Mononuclear cell (primary cell): ENCODE measurements at regions not wholly inside any gene's neighbourhood (a gene's known extent, or its start where the extent isn't known, plus 50 kb on each side); places are given as distances from the start of the nearest gene placed in this dataset.

Source experiments
- H3K27me3 ChIP-seq: 2 replicates; pipeline ENCODE4 v1.6.0; 2011; ENCODE audit warnings: low read length, control low read depth; ENCODE audit not compliant: insufficient read depth
- H3K4me1 ChIP-seq: 2 replicates; pipeline ENCODE4 v1.5.1; 2011; ENCODE audit warnings: mild to moderate bottlenecking, low read length, control low read depth; ENCODE audit not compliant: insufficient read depth
- H3K4me3 ChIP-seq: 2 replicates; pipeline ENCODE4 v1.5.1; 2011; ENCODE audit warnings: mild to moderate bottlenecking, low read length, moderate library complexity
- H3K9me3 ChIP-seq: 2 replicates; pipeline ENCODE4 v1.5.1; 2011; ENCODE audit warnings: low read depth, mild to moderate bottlenecking, control low read depth, low read length

- Histone ChIP-seq H3K27me3 (no peaks in the 10 kb centered on the region), H3K4me1 (peaks cover 62% of the 10 kb centered on the region), H3K4me3 (no peak overlapping the region), H3K9me3 (no peaks in the 10 kb centered on the region)
These were observed 77.2 kb downstream of the ARL4C start for GRCh38 chr2:234419726-234420125.

- Histone ChIP-seq H3K4me3 (no peak overlapping the region), H3K4me1 (peaks cover 30% of the 10 kb centered on the region), H3K9me3 (no peaks in the 10 kb centered on the region), H3K27me3 (no peaks in the 10 kb centered on the region)
These were observed 81.2 kb downstream of the ARL4C start for GRCh38 chr2:234415706-234416105.

DNA sequence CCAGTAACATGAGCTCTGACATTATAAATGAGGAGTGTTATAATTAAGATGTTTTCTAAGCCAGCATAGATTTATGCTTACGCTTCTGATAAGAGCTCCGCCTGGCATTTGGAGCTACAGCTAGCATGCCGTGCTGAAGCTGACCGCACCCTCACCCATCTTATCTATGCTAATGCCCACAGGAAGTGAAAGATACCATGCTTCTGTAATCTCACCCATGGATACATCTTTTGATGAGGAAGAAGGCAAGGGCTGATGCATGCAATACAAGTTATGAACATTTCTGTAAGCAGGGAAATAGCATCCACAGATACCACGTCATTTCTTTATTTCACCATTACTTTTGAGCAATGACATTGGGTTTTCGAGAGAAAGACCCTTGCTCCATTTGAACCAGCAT, 82.3 kb downstream of the ARL4C start:
- H3K9me3 ChIP-seq: no peaks in the 10 kb centered on the region
- H3K4me3 ChIP-seq: no peak overlapping the region
- peaks cover 20% of the 10 kb centered on the region for H3K4me1 ChIP-seq
- no peaks in the 10 kb centered on the region for H3K27me3 ChIP-seq

GRCh38 chr2:234412726-234413125, 84.2 kb downstream of the ARL4C start:
- Histone ChIP-seq H3K27me3 (no peaks in the 10 kb centered on the region), H3K9me3 (no peaks in the 10 kb centered on the region), H3K4me3 (no peak overlapping the region), H3K4me1 (peaks cover 20% of the 10 kb centered on the region)

DNA sequence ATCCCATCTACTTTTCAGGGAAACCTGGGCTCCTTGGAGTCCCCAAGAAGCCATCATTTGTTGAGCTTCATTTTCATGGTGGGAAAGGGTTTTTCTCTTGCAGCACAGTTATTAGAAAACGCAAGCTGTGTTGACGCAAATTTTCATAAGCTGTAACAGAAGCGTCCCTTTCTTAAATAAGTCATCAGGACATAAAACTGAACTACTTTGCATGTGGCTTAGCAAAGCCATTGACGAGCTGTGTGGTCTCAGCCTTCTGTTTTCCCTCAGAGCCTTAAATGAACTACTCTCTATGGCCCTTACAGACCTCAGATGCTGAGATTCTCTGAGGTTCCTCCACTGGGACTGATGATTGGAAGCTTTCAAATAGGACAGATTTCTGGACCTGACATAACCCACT, 85.1 kb downstream of the ARL4C start:
- H3K4me1 ChIP-seq: peaks cover 20% of the 10 kb centered on the region
- no peaks in the 10 kb centered on the region for H3K27me3 ChIP-seq
- H3K9me3 ChIP-seq: no peaks in the 10 kb centered on the region
- no peak overlapping the region for H3K4me3 ChIP-seq

DNA sequence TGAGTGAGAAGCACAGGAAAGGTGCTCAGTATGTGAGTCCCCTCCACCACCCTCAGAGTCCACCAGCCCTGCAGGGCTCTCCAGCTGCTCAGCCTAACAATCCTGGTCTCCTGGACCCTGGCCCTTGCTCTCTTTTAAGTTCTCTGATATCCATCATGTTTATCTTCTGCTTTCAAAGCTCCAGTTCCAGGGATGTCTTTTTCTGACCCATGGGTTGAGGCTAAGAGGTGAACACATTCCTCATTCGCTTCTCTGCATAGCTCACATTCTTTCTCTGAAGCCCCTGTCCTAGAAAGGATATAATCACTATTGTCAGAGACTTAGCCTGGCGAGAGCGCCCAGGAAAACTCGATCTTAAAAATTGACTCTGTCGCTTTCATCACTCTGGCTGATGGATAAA, 86.4 kb downstream of the ARL4C start:
- H3K9me3 ChIP-seq: no peaks in the 10 kb centered on the region
- no peaks in the 10 kb centered on the region for H3K27me3 ChIP-seq
- H3K4me3 ChIP-seq: no peak overlapping the region
- peaks cover 16% of the 10 kb centered on the region for H3K4me1 ChIP-seq

DNA sequence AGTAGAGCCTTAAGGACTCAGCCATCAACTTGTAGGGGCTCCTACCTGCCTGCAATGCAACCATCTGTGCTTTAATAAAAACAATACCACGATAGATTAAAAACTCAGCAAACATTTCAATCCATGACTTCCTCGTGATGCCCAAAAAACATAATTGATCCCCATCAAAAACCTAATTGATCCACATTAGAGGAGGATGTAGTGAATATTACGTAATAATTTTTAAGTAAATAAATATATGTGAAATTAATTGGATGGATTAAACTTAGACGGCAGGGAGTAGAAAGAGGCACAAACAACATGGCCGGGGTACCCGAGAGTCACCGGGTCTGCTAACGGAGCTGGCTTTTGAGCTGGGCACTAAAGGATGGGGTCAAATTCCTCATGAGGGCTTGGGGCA, 87.3 kb downstream of the ARL4C start:
- no peaks in the 10 kb centered on the region for H3K27me3 ChIP-seq
- peaks cover 7% of the 10 kb centered on the region for H3K4me1 ChIP-seq
- no peaks in the 10 kb centered on the region for H3K9me3 ChIP-seq
- H3K4me3 ChIP-seq: no peak overlapping the region

GRCh38 chr2:234406085-234406484, 90.8 kb downstream of the ARL4C start:
- no peak overlapping the region for H3K4me3 ChIP-seq
- no peaks in the 10 kb centered on the region for H3K4me1 ChIP-seq
- no peaks in the 10 kb centered on the region for H3K9me3 ChIP-seq
- no peaks in the 10 kb centered on the region for H3K27me3 ChIP-seq

GRCh38 chr2:234405462-234405861, 91.4 kb downstream of the ARL4C start:
- no peak overlapping the region for H3K4me3 ChIP-seq
- no peaks in the 10 kb centered on the region for H3K4me1 ChIP-seq
- H3K27me3 ChIP-seq: no peaks in the 10 kb centered on the region
- no peaks in the 10 kb centered on the region for H3K9me3 ChIP-seq

GRCh38 chr2:234404957-234405356, 91.9 kb downstream of the ARL4C start:
- no peaks in the 10 kb centered on the region for H3K9me3 ChIP-seq
- no peaks in the 10 kb centered on the region for H3K27me3 ChIP-seq
- no peak overlapping the region for H3K4me3 ChIP-seq
- H3K4me1 ChIP-seq: no peaks in the 10 kb centered on the region

DNA sequence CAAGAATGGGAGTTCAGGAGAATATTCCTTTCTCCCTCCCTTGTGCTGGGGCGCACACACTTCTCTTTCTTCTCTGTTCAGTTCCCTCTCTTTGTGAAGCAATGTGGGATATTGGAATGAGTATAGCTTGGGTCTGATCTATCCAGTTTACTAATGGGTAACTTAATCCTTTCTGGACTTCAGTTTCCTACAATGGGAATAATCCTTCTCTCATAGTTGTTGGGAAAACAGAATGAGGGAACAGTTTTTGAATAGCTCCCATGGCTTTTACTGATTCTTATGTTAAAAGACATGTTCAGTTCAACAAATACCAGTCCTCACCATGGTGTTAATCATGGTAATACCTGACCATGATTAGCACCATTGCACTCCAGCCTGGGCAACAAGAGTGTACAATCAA, 93.1 kb downstream of the ARL4C start:
- no peaks in the 10 kb centered on the region for H3K27me3 ChIP-seq
- no peaks in the 10 kb centered on the region for H3K9me3 ChIP-seq
- H3K4me1 ChIP-seq: no peaks in the 10 kb centered on the region
- no peak overlapping the region for H3K4me3 ChIP-seq

DNA sequence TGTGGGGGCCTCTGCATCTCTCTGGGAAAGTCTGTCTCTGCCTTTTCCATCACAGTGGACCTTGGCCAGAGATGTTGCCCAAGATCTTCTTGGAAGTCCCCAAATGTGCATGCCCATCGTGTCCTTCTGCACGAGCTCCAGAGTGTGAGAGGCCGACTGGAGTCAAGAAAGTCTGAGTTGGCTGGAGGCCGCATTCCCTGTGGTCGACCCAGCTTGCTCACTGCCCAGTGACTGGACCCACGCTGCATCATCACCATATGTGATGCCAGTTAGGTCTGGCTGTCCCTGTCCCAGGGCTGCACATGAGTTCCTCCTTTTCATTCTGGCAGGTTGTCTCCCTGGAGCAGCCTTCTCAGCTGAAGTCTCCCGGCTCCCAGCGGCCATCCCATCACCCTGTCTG, 93.8 kb downstream of the ARL4C start:
- Histone ChIP-seq H3K27me3 (no peaks in the 10 kb centered on the region), H3K4me3 (no peak overlapping the region), H3K9me3 (no peaks in the 10 kb centered on the region), H3K4me1 (no peaks in the 10 kb centered on the region)

DNA sequence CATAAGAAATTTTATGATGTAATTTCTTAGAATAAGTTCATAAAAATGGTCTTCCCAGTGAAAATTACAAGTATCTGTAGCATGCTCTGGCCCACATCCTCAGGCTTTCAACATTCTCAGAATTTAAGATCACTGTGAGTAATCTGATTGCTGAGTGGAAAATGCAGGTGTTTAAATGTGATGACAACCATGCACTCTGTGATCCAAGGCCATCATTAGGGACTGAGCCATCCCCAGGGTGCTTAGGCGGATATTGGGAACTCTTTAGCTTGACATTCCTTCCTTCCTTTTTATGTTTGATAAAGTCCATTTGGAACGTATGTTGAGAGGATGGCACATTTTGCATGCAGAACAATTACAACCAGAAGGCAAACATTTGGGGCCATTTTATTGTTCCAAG, 95.5 kb downstream of the ARL4C start:
- H3K9me3 ChIP-seq: no peaks in the 10 kb centered on the region

GRCh38 chr2:234399451-234400246, 97.2 kb downstream of the ARL4C start:
- H3K4me3 ChIP-seq: no peak overlapping the region
- peaks cover 3% of the 10 kb centered on the region for H3K4me1 ChIP-seq
- H3K9me3 ChIP-seq: no peaks in the 10 kb centered on the region
- H3K27me3 ChIP-seq: no peaks in the 10 kb centered on the region

More for the DNA sequence above, 95.5 kb downstream of the ARL4C start:
- H3K4me3 ChIP-seq: no peak overlapping the region
- H3K4me1 ChIP-seq: no peaks in the 10 kb centered on the region
- H3K27me3 ChIP-seq: no peaks in the 10 kb centered on the region

DNA sequence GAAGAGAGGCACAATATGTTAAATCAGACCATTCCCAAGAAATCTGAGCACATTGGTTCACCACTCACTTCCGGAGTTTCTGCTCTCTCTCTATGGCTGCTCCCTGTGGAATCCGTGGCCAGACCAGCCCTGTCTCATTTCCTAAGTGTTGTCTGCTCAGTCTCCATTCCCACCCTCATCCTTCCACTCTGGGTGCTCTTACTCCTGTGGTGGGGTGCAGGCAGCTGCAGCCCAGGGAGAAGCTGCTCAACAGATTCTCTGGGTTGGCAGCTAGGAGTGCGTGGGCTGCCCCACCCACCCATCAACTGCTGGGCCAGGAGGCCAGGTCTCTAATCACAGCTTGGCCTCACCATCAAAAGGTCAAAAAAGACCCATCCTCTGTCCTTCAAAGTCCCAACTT, 98.3 kb downstream of the ARL4C start:
- Histone ChIP-seq H3K4me3 (no peak overlapping the region), H3K27me3 (no peaks in the 10 kb centered on the region), H3K9me3 (no peaks in the 10 kb centered on the region), H3K4me1 (peaks cover 10% of the 10 kb centered on the region)

GRCh38 chr2:234395891-234396420, 100.9 kb downstream of the ARL4C start:
- peaks cover 26% of the 10 kb centered on the region for H3K4me1 ChIP-seq

More at GRCh38 chr2:234395891-234396420, 100.9 kb downstream of the ARL4C start:
- H3K4me3 ChIP-seq: no peak overlapping the region
- no peaks in the 10 kb centered on the region for H3K27me3 ChIP-seq
- no peaks in the 10 kb centered on the region for H3K9me3 ChIP-seq
